KMS-11 (cell line): ENCODE measurements at regions not wholly inside any gene's neighbourhood (a gene's known extent, or its start where the extent isn't known, plus 50 kb on each side); places are given as distances from the start of the nearest gene placed in this dataset.

ENCODE experiments used
- H2AFZ ChIP-seq: fragments of 200-600 bp; sonication (generic); 2 replicates; pipeline ENCODE4 v1.6.1; 2016; ENCODE audit warnings: antibody characterized with exemption, mixed run types, low read depth
- H3K27ac ChIP-seq: fragments of 200-600 bp; sonication (generic); 2 replicates; pipeline ENCODE4 v1.6.1; 2016; ENCODE audit warnings: mild to moderate bottlenecking, mixed run types
- H3K27me3 ChIP-seq: fragments of 200-600 bp; sonication (generic); 2 replicates; pipeline ENCODE4 v1.6.1; 2017; ENCODE audit warnings: mild to moderate bottlenecking, low read depth, mixed run types, moderate library complexity; ENCODE audit not compliant: insufficient read depth
- H3K36me3 ChIP-seq: fragments of 200-600 bp; sonication (generic); 2 replicates; pipeline ENCODE4 v1.6.1; 2017; ENCODE audit warnings: mild to moderate bottlenecking, mixed run types; ENCODE audit not compliant: insufficient read depth
- H3K4me1 ChIP-seq: fragments of 200-600 bp; sonication (generic); 2 replicates; pipeline ENCODE4 v1.6.1; 2016; ENCODE audit warnings: mild to moderate bottlenecking, low read depth, mixed run types; ENCODE audit not compliant: poor library complexity, severe bottlenecking
- H3K4me2 ChIP-seq: fragments of 200-600 bp; sonication (generic); 2 replicates; pipeline ENCODE4 v1.7.0; 2016; ENCODE audit warnings: mild to moderate bottlenecking, mixed run types
- H3K4me3 ChIP-seq: fragments of 200-600 bp; sonication (generic); IDR thresholded peaks from 2 replicates; pipeline ENCODE4 v1.6.1; 2017; ENCODE audit warnings: low read depth, low read length, mixed read lengths; ENCODE audit not compliant: insufficient read depth
- H3K79me2 ChIP-seq: fragments of 200-600 bp; sonication (generic); 2 replicates; pipeline ENCODE4 v1.6.1; 2016; ENCODE audit warnings: low read depth, mixed run types; ENCODE audit not compliant: insufficient read depth
- H3K9ac ChIP-seq: fragments of 200-600 bp; sonication (generic); 2 replicates; pipeline ENCODE4 v1.6.1; 2016; ENCODE audit warnings: mild to moderate bottlenecking, mixed run types
- H4K20me1 ChIP-seq: fragments of 200-600 bp; sonication (generic); 2 replicates; pipeline ENCODE4 v1.6.1; 2016; ENCODE audit warnings: mild to moderate bottlenecking, mixed run types; ENCODE audit not compliant: insufficient read depth
- CTCF ChIP-seq: fragments of 200-600 bp; sonication (generic); conservative IDR thresholded peaks from 2 replicates; pipeline ENCODE4 v1.6.1; 2017; ENCODE audit warnings: low read depth, mild to moderate bottlenecking, antibody characterized with exemption, low read length, moderate library complexity, mixed read lengths

GRCh38 chr6:16825784-16826183 is 64.5 kb upstream of the ATXN1 start:
- Histone ChIP-seq H4K20me1 (no peaks in the 10 kb centered on the region), H3K79me2 (no peaks in the 10 kb centered on the region), H3K36me3 (no peaks in the 10 kb centered on the region), H3K4me1 (peaks cover 9% of the 10 kb centered on the region), H3K27me3 (no peaks in the 10 kb centered on the region), H3K4me3 (no peak overlapping the region), H3K4me2 (no peak overlapping the region), H3K27ac (no peak overlapping the region), H3K9ac (no peak overlapping the region), H2AFZ (no peak overlapping the region)
- no peak for TF ChIP-seq CTCF

- TF ChIP-seq CTCF, result no peak
- no peak overlapping the region for H3K27ac ChIP-seq
- no peak overlapping the region for H3K9ac ChIP-seq
- no peak overlapping the region for H3K4me3 ChIP-seq
- no peaks in the 10 kb centered on the region for H3K27me3 ChIP-seq
- H3K36me3 ChIP-seq, result no peaks in the 10 kb centered on the region
- peaks cover 9% of the 10 kb centered on the region for H3K4me1 ChIP-seq
- no peaks in the 10 kb centered on the region for H4K20me1 ChIP-seq
- no peak overlapping the region for H3K4me2 ChIP-seq
- no peak overlapping the region for H2AFZ ChIP-seq
- H3K79me2 ChIP-seq, result no peaks in the 10 kb centered on the region
Observed at GRCh38 chr6:16824845-16825685, 63.8 kb upstream of the ATXN1 start.

- Histone ChIP-seq H3K79me2 (no peaks in the 10 kb centered on the region), H3K36me3 (no peaks in the 10 kb centered on the region), H3K27me3 (no peaks in the 10 kb centered on the region), H3K4me3 (no peak overlapping the region), H2AFZ (no peak overlapping the region), H3K27ac (no peak overlapping the region), H3K4me2 (no peak overlapping the region), H3K9ac (no peak overlapping the region), H4K20me1 (no peaks in the 10 kb centered on the region), H3K4me1 (peaks cover 9% of the 10 kb centered on the region)
- TF ChIP-seq CTCF, result no peak
Observed at GRCh38 chr6:16823718-16824352, 62.6 kb upstream of the ATXN1 start.

- Histone ChIP-seq H3K36me3 (no peaks in the 10 kb centered on the region), H3K4me3 (no peak overlapping the region), H3K9ac (no peak overlapping the region), H4K20me1 (no peaks in the 10 kb centered on the region), H3K4me1 (peaks cover 7% of the 10 kb centered on the region), H3K27me3 (no peaks in the 10 kb centered on the region), H3K79me2 (no peaks in the 10 kb centered on the region), H3K27ac (no peak overlapping the region), H2AFZ (no peak overlapping the region), H3K4me2 (no peak overlapping the region)
- no peak for TF ChIP-seq CTCF
Observed at GRCh38 chr6:16822975-16823717, 61.9 kb upstream of the ATXN1 start.
